Natural killer cell (primary cell): ENCODE measurements at regions not wholly inside any gene's neighbourhood (a gene's known extent, or its start where the extent isn't known, plus 50 kb on each side); places are given as distances from the start of the nearest gene placed in this dataset.

Source experiments
- ATAC-seq, 3 donors: fragments of 150-1000 bp in 2 of 3; fragments of 200-7000 bp in 1 of 3; cut with Tn5 transposase; 1 replicate in 1 of 3; 2 replicates in 2 of 3; pipeline ENCODE4 v1.10.0; 2021; ENCODE audit warnings: mild to moderate bottlenecking in 2 of 3, moderate library complexity in 2 of 3
- DNase-seq, 2 donors: peaks; one replicate each; pipeline versions ENCODE4 v3.0.0 to v3.0.0-alpha.2; 2013 to 2021; ENCODE audit warnings: mixed read lengths in 1 of 2
- H3K27ac ChIP-seq: one replicate; pipeline ENCODE4 v1.5.1; 2013; ENCODE audit warnings: mild to moderate bottlenecking, low read length
- H3K27me3 ChIP-seq: one replicate; pipeline ENCODE4 v1.6.1; 2013; ENCODE audit warnings: low read length; ENCODE audit not compliant: control insufficient read depth, insufficient read depth
- H3K36me3 ChIP-seq: one replicate; pipeline ENCODE4 v1.6.1; 2013; ENCODE audit warnings: low read length; ENCODE audit not compliant: control insufficient read depth, insufficient read depth
- H3K4me1 ChIP-seq: one replicate; pipeline ENCODE4 v1.6.1; 2013; ENCODE audit warnings: low read length; ENCODE audit not compliant: control insufficient read depth, insufficient read depth
- H3K4me3 ChIP-seq: one replicate; pipeline ENCODE4 v1.5.1; 2013; ENCODE audit warnings: low read length
- H3K9me3 ChIP-seq: one replicate; pipeline ENCODE4 v1.6.1; 2013; ENCODE audit warnings: low read length; ENCODE audit not compliant: control insufficient read depth, insufficient read depth
- H3K27ac Mint-ChIP-seq, 2 donors: one replicate each; pipeline ENCODE4 v1.8.0; 2022; ENCODE audit warnings: mild to moderate bottlenecking in 2 of 2, mixed read lengths in 2 of 2, moderate library complexity in 1 of 2
- H3K27me3 Mint-ChIP-seq, 2 donors: one replicate each; pipeline ENCODE4 v1.8.0; 2022; ENCODE audit warnings: low read depth in 2 of 2, mixed read lengths in 2 of 2
- H3K36me3 Mint-ChIP-seq: one replicate; pipeline ENCODE4 v1.8.0; 2022; ENCODE audit warnings: mixed read lengths
- H3K4me1 Mint-ChIP-seq, 2 donors: one replicate each; pipeline ENCODE4 v1.8.0; 2022; ENCODE audit warnings: mixed read lengths in 2 of 2
- H3K4me3 Mint-ChIP-seq: one replicate; pipeline ENCODE4 v1.8.0; 2022; ENCODE audit warnings: mild to moderate bottlenecking, moderate library complexity, mixed read lengths
- H3K9me3 Mint-ChIP-seq, 2 donors: one replicate each; pipeline ENCODE4 v1.8.0; 2022; ENCODE audit warnings: mixed read lengths in 2 of 2
- CTCF ChIP-seq: fragments of 200-600 bp; IDR thresholded peaks from one replicate; pipeline ENCODE4 v1.8.0; 2022; ENCODE audit warnings: antibody characterized with exemption
- WGBS: methylation state at CpG from one replicate; pipeline ENCODE4 v1.1.7; 2013; ENCODE audit warnings: missing lambda C conversion rate; ENCODE audit not compliant: insufficient coverage; 5-methylcytosine and 5-hydroxymethylcytosine counted together
- intact Hi-C: fragments of 100-400 bp; cut with micrococcal nuclease; formaldehyde crosslinking; loops from one replicate; pipeline ENCODE4 v1.14.2; 2022

- Mint-ChIP-seq H3K4me3 (peak overlapping the region; percentile 60), H3K36me3 (no peaks in the 10 kb centered on the region), H3K27me3 (no peaks in the 10 kb centered on the region), H3K4me1 (peaks cover 24 to 25% of the 10 kb centered on the region in 2 donors), H3K9me3 (peaks cover 0 to 3% of the 10 kb centered on the region in 2 donors), H3K27ac (peak overlapping the region; percentile 85 to 86)
- WGBS, result 16% methylated on average over 4 of the region's 4 CpGs
- Histone ChIP-seq H3K36me3 (no peaks in the 10 kb centered on the region), H3K4me3 (no peak overlapping the region), H3K4me1 (peaks cover 5% of the 10 kb centered on the region), H3K27ac (no peak overlapping the region), H3K27me3 (no peaks in the 10 kb centered on the region), H3K9me3 (no peaks in the 10 kb centered on the region)
- no peak for DNase-seq
- TF ChIP-seq CTCF, result no peak
- ATAC-seq, result peak; percentile 45 to 69 (median 48)
- intact Hi-C loops, result loop anchor here (10.0 kb wide), 1 partner anchor 220 kb away; the partner anchor contains the start of gene B3GNT2
Observed at GRCh38 chr2:62415019-62415431, 91.0 kb downstream of the TMEM17 start.

GRCh38 chr2:62413116-62413663 lies 92.8 kb downstream of the TMEM17 start:
- 94% methylated on average over 7 of the region's 7 CpGs for WGBS
- Mint-ChIP-seq H3K4me1 (peaks cover 24 to 25% of the 10 kb centered on the region in 2 donors), H3K9me3 (no peaks in the 10 kb centered on the region), H3K4me3 (peak overlapping the region; percentile 86), H3K36me3 (no peaks in the 10 kb centered on the region), H3K27me3 (no peaks in the 10 kb centered on the region), H3K27ac (peak overlapping the region; percentile 31 to 84)
- no peaks in the 10 kb centered on the region for H3K9me3 ChIP-seq
- DNase-seq (no peak), ATAC-seq (no peak)
- no peak for TF ChIP-seq CTCF
- H3K36me3 ChIP-seq, result no peaks in the 10 kb centered on the region
- no peak overlapping the region for H3K27ac ChIP-seq
- intact Hi-C loops, result loop anchor here (10.0 kb wide), 1 partner anchor 218 kb away; the partner anchor contains the start of gene B3GNT2
- H3K4me3 ChIP-seq, result no peak overlapping the region
- H3K27me3 ChIP-seq, result no peaks in the 10 kb centered on the region
- H3K4me1 ChIP-seq, result peaks cover 5% of the 10 kb centered on the region

- no peak overlapping the region for H3K4me3 ChIP-seq
- ATAC-seq, result peak in 2 of 3 donors; percentile 24 to 29
- no peaks in the 10 kb centered on the region for H3K9me3 ChIP-seq
- DNase-seq, result peak in 1 of 2 donors; percentile 30
- peaks cover 24 to 25% of the 10 kb centered on the region in 2 donors for H3K4me1 Mint-ChIP-seq
- peaks cover 5% of the 10 kb centered on the region for H3K4me1 ChIP-seq
- intact Hi-C loops, result loop anchor here (1.0 to 10.0 kb wide), 3 partner anchors 218 to 494 kb away; partner anchors contain the start of gene B3GNT2
- WGBS, result 50% methylated on average over 3 of the region's 4 CpGs
- H3K4me3 Mint-ChIP-seq, result peak overlapping the region; percentile 86
- H3K27ac ChIP-seq, result no peak overlapping the region
- no peaks in the 10 kb centered on the region for H3K36me3 ChIP-seq
- H3K9me3 Mint-ChIP-seq, result no peaks in the 10 kb centered on the region
- no peaks in the 10 kb centered on the region for H3K27me3 ChIP-seq
- no peaks in the 10 kb centered on the region for H3K36me3 Mint-ChIP-seq
- peak overlapping the region; percentile 83 to 84 for H3K27ac Mint-ChIP-seq
- peak; percentile 25 for TF ChIP-seq CTCF
- no peaks in the 10 kb centered on the region for H3K27me3 Mint-ChIP-seq
Observed at GRCh38 chr2:62412347-62412742, 93.7 kb downstream of the TMEM17 start.
